ENCODE measurements at regions not wholly inside any gene's neighbourhood (a gene's known extent, or its start where the extent isn't known, plus 50 kb on each side); places are given as distances from the start of the nearest gene placed in this dataset.
"Not testable (repeated sequence)": the region's sequence is repeated elsewhere in the genome, so short reads cannot be mapped to it uniquely, and the experiment has no call there.

- Mint-ChIP-seq H3K36me3 (peaks cover 0 to 10% (median 0%) of the 10 kb centered on the region in 3 donors), H3K4me1 (peaks cover 6 to 27% (median 24%) of the 10 kb centered on the region in 4 donors), H3K27me3 (peaks cover 0 to 9% (median 3%) of the 10 kb centered on the region in 5 donors), H3K27ac (no peak overlapping the region), H3K4me3 (no peak overlapping the region), H3K9me3 (peaks cover 0 to 14% (median 0%) of the 10 kb centered on the region in 9 donors)
- ATAC-seq (no peak), DNase-seq (no peak)
- POLR2A ChIA-PET: no interaction called here
Measured at GRCh38 chr15:91420689-91421088, 320.6 kb downstream of the SV2B start.

GRCh38 chr15:91422797-91423196 is 322.7 kb downstream of the SV2B start:
- H3K4me1 Mint-ChIP-seq: peaks cover 6 to 39% (median 24%) of the 10 kb centered on the region in 4 donors
- peak overlapping the region in 8 of 10 donors; percentile 8 to 66 (median 34) for H3K4me3 Mint-ChIP-seq
- H3K36me3 Mint-ChIP-seq: peaks cover 0 to 10% (median 0%) of the 10 kb centered on the region in 3 donors
- POLR2A ChIA-PET: no interaction called here
- ATAC-seq: peak; percentile 39 to 46
- peak overlapping the region in 6 of 10 donors; percentile 3 to 82 (median 47) for H3K27ac Mint-ChIP-seq
- H3K27me3 Mint-ChIP-seq: peaks cover 0 to 9% (median 3%) of the 10 kb centered on the region in 5 donors
- DNase-seq: peak in 2 of 10 donors; percentile 4 to 23
- peaks cover 0 to 10% (median 0%) of the 10 kb centered on the region in 9 donors for H3K9me3 Mint-ChIP-seq

- ATAC-seq (no peak), DNase-seq (no peak)
- POLR2A ChIA-PET: no interaction called here
- Mint-ChIP-seq H3K27ac (peak overlapping the region in 1 of 10 donors; percentile 53), H3K4me3 (no peak overlapping the region), H3K36me3 (peaks cover 0 to 10% (median 0%) of the 10 kb centered on the region in 3 donors), H3K27me3 (peaks cover 0 to 9% (median 3%) of the 10 kb centered on the region in 5 donors), H3K9me3 (peaks cover 0 to 9% (median 0%) of the 10 kb centered on the region in 9 donors), H3K4me1 (peaks cover 6 to 39% (median 24%) of the 10 kb centered on the region in 4 donors)
Measured at GRCh38 chr15:91424001-91424400, 323.9 kb downstream of the SV2B start.

- no peak for ATAC-seq
- Mint-ChIP-seq H3K4me1 (peaks cover 6 to 39% (median 20%) of the 10 kb centered on the region in 4 donors), H3K36me3 (peaks cover 0 to 10% (median 0%) of the 10 kb centered on the region in 3 donors), H3K27ac (no peak overlapping the region), H3K27me3 (peaks cover 0 to 4% (median 0%) of the 10 kb centered on the region in 5 donors), H3K9me3 (peaks cover 0 to 2% (median 0%) of the 10 kb centered on the region in 9 donors), H3K4me3 (no peak overlapping the region)
- no peak for DNase-seq
- POLR2A ChIA-PET: no interaction called here
Measured at GRCh38 chr15:91426412-91426811, 326.4 kb downstream of the SV2B start.

GRCh38 chr15:91429973-91430372 is 329.9 kb downstream of the SV2B start:
- Mint-ChIP-seq H3K27ac (no peak overlapping the region), H3K9me3 (no peaks in the 10 kb centered on the region), H3K4me3 (no peak overlapping the region), H3K36me3 (peaks cover 0 to 6% (median 0%) of the 10 kb centered on the region in 3 donors), H3K27me3 (peaks cover 0 to 4% (median 0%) of the 10 kb centered on the region in 5 donors), H3K4me1 (peaks cover 0 to 12% (median 1%) of the 10 kb centered on the region in 4 donors)
- ATAC-seq: no peak
- POLR2A ChIA-PET: no interaction called here
- DNase-seq: no peak

- H3K27ac Mint-ChIP-seq: no peak overlapping the region
Measured at GRCh38 chr15:91431041-91431715, 331.1 kb downstream of the SV2B start.

GRCh38 chr15:91435113-91435512 is 335.1 kb downstream of the SV2B start:
- peaks cover 0 to 10% (median 4%) of the 10 kb centered on the region in 9 donors for H3K9me3 Mint-ChIP-seq

More at GRCh38 chr15:91431041-91431715, 331.1 kb downstream of the SV2B start:
- ATAC-seq (no peak), DNase-seq (no peak)
- peaks cover 0 to 4% (median 0%) of the 10 kb centered on the region in 5 donors for H3K27me3 Mint-ChIP-seq
- no peaks in the 10 kb centered on the region for H3K36me3 Mint-ChIP-seq
- no peaks in the 10 kb centered on the region for H3K9me3 Mint-ChIP-seq
- no peak overlapping the region for H3K4me3 Mint-ChIP-seq
- POLR2A ChIA-PET: no interaction called here
- peaks cover 0 to 12% (median 0%) of the 10 kb centered on the region in 4 donors for H3K4me1 Mint-ChIP-seq

GRCh38 chr15:91444656-91445055 is 344.6 kb downstream of the SV2B start:
- no peak for DNase-seq
- H3K4me3 Mint-ChIP-seq: no peak overlapping the region
- H3K4me1 Mint-ChIP-seq: peaks cover 3 to 12% (median 9%) of the 10 kb centered on the region in 4 donors
- peaks cover 0 to 26% (median 9%) of the 10 kb centered on the region in 9 donors for H3K9me3 Mint-ChIP-seq
- H3K27ac Mint-ChIP-seq: no peak overlapping the region
- ATAC-seq: no peak
- H3K27me3 Mint-ChIP-seq: peaks cover 0 to 2% (median 0%) of the 10 kb centered on the region in 5 donors
- POLR2A ChIA-PET: no interaction called here
- H3K36me3 Mint-ChIP-seq: peaks cover 0 to 11% (median 5%) of the 10 kb centered on the region in 3 donors

More at GRCh38 chr15:91435113-91435512, 335.1 kb downstream of the SV2B start:
- POLR2A ChIA-PET: no interaction called here
- Mint-ChIP-seq H3K4me1 (no peaks in the 10 kb centered on the region), H3K27ac (peak overlapping the region in 1 of 10 donors; percentile 2), H3K27me3 (no peaks in the 10 kb centered on the region), H3K4me3 (no peak overlapping the region), H3K36me3 (peaks cover 0 to under 1% (median 0%) of the 10 kb centered on the region in 3 donors)
- DNase-seq (no peak), ATAC-seq (no peak)

- H3K27ac Mint-ChIP-seq: no peak overlapping the region
- no peak for ATAC-seq
Measured at GRCh38 chr15:91445695-91446228, 345.7 kb downstream of the SV2B start.

GRCh38 chr15:91447991-91448644 is 348.1 kb downstream of the SV2B start:
- DNase-seq: peak in 2 of 10 donors; percentile 18 to 30
- Mint-ChIP-seq H3K9me3 (peaks cover 0 to 22% (median 6%) of the 10 kb centered on the region in 9 donors), H3K27me3 (no peaks in the 10 kb centered on the region), H3K36me3 (peaks cover 0 to 7% (median 2%) of the 10 kb centered on the region in 3 donors), H3K27ac (peak overlapping the region in 2 of 10 donors; percentile 55 to 74), H3K4me1 (peaks cover 11 to 20% (median 19%) of the 10 kb centered on the region in 4 donors), H3K4me3 (no peak overlapping the region)
- POLR2A ChIA-PET: no interaction called here
- peak in 1 of 2 donors; percentile 57 for ATAC-seq

More at GRCh38 chr15:91445695-91446228, 345.7 kb downstream of the SV2B start:
- POLR2A ChIA-PET: no interaction called here
- H3K27me3 Mint-ChIP-seq: peaks cover 0 to 2% (median 0%) of the 10 kb centered on the region in 5 donors
- no peak for DNase-seq
- H3K36me3 Mint-ChIP-seq: peaks cover 0 to 11% (median 0%) of the 10 kb centered on the region in 3 donors
- peaks cover 0 to 18% (median 9%) of the 10 kb centered on the region in 9 donors for H3K9me3 Mint-ChIP-seq
- H3K4me3 Mint-ChIP-seq: no peak overlapping the region
- peaks cover 6 to 12% (median 9%) of the 10 kb centered on the region in 4 donors for H3K4me1 Mint-ChIP-seq

GRCh38 chr15:91453376-91453775 is 353.3 kb downstream of the SV2B start:
- POLR2A ChIA-PET: interaction anchor here (0.7 kb wide), 1 partner anchor 25 kb away, joined by 3 read pairs; no protein-coding TSS in a partner anchor
- ATAC-seq, H3K27me3 Mint-ChIP-seq: not testable (repeated sequence)
- Mint-ChIP-seq H3K4me3 (peak overlapping the region in 9 of 10 donors; percentile 4 to 70 (median 40)), H3K27ac (peak overlapping the region; percentile 14 to 82 (median 64)), H3K36me3 (peaks cover 0 to 25% (median 14%) of the 10 kb centered on the region in 3 donors), H3K9me3 (peaks cover 3 to 49% (median 22%) of the 10 kb centered on the region in 9 donors), H3K4me1 (peaks cover 15 to 39% (median 30%) of the 10 kb centered on the region in 4 donors)
- peak in 2 of 10 donors; percentile 24 to 50 for DNase-seq

GRCh38 chr15:91456251-91456718 is 356.2 kb downstream of the SV2B start:
- peaks cover 0 to 24% (median 12%) of the 10 kb centered on the region in 3 donors for H3K36me3 Mint-ChIP-seq
- H3K9me3 Mint-ChIP-seq: peaks cover 3 to 44% (median 21%) of the 10 kb centered on the region in 9 donors
- peak overlapping the region in 2 of 10 donors; percentile 62 to 78 for H3K27ac Mint-ChIP-seq
- POLR2A ChIA-PET: interaction anchor here (0.6 kb wide), 1 partner anchor 15 kb away, joined by 3 read pairs; no protein-coding TSS in a partner anchor
- ATAC-seq: no peak
- H3K27me3 Mint-ChIP-seq: no peaks in the 10 kb centered on the region
- no peak overlapping the region for H3K4me3 Mint-ChIP-seq
- peaks cover 13 to 37% (median 27%) of the 10 kb centered on the region in 4 donors for H3K4me1 Mint-ChIP-seq
- no peak for DNase-seq
